ENCODE measurements at regions not wholly inside any gene's neighbourhood (a gene's known extent, or its start where the extent isn't known, plus 50 kb on each side); places are given as distances from the start of the nearest gene placed in this dataset.

DNA sequence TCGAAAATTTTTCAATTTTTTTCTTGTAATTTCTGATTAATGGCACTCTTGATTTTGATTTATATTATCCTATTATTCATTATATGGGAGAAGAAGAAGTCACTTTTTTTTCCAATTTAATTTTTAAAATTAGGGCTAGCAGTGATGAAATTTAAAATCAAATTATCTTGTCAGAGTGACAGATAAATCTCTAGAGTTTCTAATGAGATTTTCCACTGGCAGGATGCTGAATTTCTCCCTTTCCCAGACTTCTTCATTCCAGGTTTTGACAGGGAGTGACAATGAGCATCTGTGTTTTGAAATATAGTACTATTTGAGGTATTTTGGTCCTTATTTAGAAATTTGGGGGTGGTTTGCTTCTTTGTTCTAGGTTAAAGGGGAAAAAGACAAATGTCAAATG lies 2274.1 kb downstream of the MAT2B start:
- no peak for DNase-seq

DNA sequence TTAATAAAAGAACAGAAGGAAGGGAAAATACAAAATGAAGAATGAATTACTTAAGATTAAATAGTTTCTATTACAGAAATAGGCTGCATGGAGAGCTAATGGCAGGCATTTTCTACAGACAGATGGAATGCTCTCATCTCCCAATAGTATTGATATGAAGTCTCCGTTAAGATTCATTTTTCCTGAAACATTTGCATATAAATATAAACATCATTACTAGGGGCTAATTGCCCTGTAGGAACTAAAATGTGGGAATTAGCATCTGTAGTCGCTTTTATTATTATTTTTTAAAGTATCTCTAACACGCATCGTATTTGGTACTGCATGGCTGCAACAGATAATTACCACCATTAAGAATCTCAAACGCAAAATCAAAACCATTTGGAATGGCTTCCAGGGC lies 2275.5 kb downstream of the MAT2B start:
- no peak for DNase-seq

DNA sequence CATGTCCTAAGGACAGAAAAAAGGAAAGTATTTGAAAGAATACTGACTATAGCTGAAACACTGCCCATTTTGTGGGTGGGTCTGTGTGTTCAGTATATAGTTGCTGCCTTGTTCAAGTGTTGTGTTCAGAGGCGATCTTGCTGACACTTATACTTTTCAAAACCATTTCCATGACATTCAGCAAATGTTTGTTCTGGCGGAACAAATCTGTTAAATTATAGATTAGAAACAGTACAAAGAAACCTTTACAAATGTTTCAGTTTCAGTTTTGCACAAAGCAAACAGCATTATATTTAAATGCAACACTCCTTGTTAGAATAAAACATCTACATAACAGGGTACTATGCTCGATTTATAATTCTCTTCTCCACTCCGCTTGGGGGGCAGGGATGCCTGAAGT lies 2276.3 kb downstream of the MAT2B start:
- no peak for DNase-seq

- DNase-seq, result no peak
Observed at GRCh38 chr5:165783024-165783423, 2277.6 kb downstream of the MAT2B start.

DNA sequence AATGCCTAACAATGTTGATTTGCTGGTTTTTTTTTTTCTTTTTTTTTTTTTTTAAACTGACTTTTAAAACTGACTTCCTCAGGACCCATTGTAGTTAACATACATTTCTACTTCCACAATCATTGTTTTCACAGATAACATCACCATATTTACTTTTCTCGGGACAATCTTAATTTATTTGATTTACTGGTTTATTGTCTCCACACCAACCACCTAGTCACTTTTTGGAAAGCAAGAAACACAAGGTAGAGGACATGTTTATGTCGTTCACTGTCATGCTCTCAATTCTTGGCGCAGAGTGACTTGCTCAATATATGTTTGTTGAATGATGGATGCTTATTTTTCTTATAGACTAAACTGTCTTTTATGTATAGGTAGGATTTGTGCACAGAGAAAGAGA lies 2280.7 kb downstream of the MAT2B start:
- no peak for DNase-seq

GRCh38 chr5:165795073-165795472 lies 2289.7 kb downstream of the MAT2B start:
- DNase-seq, result no peak

DNA sequence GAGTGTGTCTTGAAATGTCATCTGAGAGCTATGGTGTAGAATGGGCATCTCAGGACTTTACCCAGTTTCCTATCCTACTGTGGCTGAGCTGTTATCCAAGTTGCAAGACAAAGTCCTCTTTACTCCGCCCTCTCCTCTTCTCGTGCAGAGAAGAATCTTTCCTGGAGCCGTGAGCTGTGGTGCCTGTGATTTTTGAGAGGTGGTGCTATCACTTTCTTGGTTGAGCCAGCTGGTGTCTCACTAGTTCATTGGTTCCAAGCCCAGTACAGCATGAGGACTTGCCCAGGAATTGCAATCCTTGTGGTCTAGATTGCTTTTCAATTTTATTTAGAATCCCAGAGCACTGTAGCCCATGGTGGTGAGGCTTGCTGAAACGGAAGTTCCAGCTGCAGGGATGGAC lies 2300.3 kb downstream of the MAT2B start:
- no peak for DNase-seq

DNA sequence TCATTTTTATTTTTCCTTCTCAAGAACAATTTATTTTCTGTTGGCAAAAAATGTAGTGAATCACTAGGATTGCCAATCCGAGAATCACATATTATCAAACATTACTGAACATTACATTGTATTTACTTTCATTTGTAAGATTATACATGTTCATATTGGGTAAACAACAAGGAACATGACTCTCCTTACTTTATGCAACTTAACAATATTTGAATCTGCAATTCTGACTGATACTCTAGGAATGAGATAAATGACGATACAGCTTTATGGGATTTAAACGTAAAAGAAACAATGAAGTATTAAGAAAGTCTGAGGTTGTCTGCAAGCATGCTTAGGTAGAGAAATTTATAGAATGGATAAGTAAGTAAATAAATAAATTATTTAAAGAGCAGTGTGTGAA lies 2302.9 kb downstream of the MAT2B start:
- no peak for DNase-seq

- no peak for DNase-seq
Observed at GRCh38 chr5:165809914-165810313, 2304.5 kb downstream of the MAT2B start.

DNA sequence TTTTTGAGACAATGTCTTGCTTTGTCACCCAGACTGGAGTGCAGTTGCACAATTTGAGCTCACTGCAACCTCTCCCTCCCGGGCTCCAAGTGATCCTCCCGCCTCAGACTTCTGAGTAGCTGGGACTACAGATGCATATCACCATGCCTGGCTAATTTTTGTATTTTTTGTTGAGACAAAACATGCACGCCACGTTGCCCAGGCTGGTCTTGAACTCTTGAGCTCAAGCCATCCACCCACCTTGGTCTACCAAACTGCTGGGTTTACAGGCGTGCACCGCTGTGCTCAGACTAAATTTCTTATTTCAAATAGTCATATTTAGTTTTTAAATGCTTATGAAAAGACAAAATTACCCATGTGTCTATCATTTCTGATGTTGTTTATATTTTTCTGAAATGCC lies 2324.1 kb downstream of the MAT2B start:
- no peak for DNase-seq

- no peak for DNase-seq
Observed at GRCh38 chr5:165834891-165835290, 2329.5 kb downstream of the MAT2B start.

DNA sequence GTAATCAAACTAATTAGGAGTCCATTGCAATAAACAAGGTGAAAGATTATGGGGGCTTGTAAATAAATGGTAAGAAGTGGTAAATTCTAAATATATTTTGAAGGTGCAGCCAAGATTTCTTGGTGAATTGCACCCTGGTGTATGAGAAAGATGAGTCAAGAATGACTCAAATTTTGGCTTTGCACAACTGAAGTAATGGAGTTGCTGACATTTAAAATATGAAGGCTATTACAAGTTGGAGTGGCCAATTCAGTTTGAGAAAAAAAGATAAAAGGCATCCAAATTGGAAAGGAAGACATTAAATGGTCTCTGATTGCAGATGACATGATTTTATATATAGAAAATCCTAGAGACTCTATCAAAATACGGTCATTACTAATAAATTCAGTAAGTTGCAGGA lies 2330.6 kb downstream of the MAT2B start:
- no peak for DNase-seq

DNA sequence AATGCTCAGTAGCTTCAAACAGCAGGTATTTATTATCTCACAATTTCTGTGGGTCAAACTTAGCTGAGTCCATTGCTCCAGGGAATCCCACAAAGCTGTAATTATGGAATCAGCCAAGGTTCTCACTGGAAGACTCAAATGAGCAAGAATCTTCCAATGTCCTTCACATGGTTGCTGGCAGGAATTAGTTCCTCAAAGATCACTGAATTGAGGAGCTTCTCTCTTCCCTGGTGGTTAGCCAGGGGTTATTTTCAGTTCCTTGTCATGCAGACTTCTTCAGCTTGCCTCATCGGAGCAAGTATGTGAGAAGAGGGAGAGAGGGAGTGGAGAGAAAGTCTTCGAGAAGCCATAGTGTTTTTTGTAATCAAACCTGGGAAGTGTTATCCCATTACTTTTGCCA lies 2331.9 kb downstream of the MAT2B start:
- no peak for DNase-seq

- no peak for DNase-seq
Observed at GRCh38 chr5:165844571-165844970, 2339.2 kb downstream of the MAT2B start.

GRCh38 chr5:165858118-165858517 lies 2352.7 kb downstream of the MAT2B start:
- no peak for DNase-seq

DNA sequence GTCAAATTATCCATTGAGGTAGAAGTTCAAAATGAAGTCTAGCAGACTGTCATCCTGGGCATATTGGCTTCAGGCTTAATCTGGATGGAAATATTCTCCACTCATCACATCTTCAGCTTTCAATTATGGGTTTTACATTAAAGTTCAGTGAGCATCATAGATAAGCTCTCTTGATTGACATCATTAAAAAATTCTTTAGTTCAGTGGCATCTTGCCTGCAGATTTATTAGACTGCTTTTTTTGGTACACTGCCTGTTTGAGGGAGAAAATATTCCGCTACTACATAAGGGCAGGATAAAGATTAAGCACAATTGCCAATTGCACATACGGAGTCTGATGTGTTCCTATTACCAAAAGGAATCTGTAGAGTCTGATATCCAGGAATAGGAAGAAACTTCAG lies 2353.8 kb downstream of the MAT2B start:
- no peak for DNase-seq

GRCh38 chr5:165863239-165863638 lies 2357.8 kb downstream of the MAT2B start:
- DNase-seq, result no peak

DNA sequence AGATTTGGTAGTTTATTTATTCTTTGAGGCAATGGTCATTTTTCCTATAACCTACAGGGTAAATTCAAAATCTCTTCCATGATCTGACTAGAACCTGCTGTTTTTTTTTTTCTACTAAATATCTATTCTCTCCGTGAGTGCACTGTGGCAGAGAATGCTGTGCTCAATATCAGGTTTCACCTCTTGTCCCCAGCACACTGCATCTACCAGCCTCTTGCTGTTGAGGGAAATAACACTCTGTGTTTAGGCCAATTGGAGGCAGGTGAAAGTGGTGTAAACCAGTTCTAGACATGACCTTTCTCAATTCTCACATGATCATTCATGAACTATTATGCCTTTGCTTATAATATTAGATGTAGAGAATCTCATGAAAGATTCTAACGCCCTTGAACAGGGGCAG lies 2365.9 kb downstream of the MAT2B start:
- DNase-seq, result no peak

DNA sequence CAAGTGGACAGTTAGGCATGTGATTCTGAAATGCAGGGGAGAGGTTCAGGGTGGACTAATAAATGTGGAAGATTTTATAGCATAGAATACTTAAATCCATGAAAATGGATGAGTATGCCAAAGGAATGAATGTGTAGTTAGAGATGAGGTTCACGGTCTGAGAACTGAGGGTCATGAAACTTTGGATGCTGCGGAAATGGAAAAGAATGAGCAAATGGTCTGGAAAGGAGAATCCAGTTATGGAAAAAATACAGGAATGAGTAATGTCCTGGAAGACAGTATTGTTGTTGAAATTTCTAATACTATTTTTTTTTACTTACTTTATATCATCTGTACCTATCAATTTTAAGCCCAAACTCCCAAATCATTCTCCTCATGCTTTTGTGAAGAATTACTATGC lies 2369.4 kb downstream of the MAT2B start:
- DNase-seq, result no peak

GRCh38 chr5:165876538-165876937 lies 2371.1 kb downstream of the MAT2B start:
- DNase-seq, result no peak

- DNase-seq, result no peak
Observed at GRCh38 chr5:165877475-165877874, 2372.1 kb downstream of the MAT2B start.

GRCh38 chr5:165881259-165881658 lies 2375.8 kb downstream of the MAT2B start:
- no peak for DNase-seq

DNA sequence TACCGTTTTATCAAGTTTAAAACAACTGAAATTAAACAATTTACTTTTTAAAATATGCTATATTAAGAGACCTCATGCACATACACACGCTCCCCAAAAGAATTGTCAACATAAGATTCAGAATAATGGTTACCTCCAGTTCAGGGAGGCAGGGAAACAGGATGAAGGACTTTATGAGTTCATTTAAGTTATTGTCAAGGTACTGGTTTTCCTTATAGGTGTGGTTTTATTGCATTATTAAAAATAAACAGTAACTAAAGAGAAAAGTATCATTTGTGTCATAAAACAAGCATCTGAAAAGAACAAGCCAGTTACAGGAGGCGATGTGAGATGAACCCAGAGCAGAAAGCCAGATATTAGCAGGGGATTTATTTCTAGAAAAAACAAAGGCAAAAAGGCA lies 2376.7 kb downstream of the MAT2B start:
- no peak for DNase-seq

- DNase-seq, result no peak
Observed at GRCh38 chr5:165885623-165886350, 2380.4 kb downstream of the MAT2B start.

DNA sequence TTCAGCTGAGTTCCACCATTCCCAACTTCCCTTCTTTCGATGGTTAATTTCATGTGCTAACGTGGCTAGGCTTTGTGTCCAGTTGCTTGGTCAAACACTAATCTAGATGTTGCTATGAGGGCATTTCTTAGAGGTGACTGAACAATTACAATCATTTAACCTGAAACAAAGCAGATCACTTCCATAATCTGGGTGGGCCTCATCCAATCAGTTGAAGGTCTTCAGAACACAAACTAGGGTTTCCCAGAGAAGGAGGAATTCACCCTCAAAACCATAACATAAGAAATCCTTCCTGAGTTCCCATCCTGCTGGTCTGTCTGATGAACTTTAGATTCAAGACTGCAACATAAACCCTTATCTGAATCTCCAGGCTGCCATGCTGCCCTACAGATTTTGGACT lies 2381.7 kb downstream of the MAT2B start:
- DNase-seq, result no peak

All from dermis blood vessel endothelial cell (primary cell).